RWPE2 (cell line): ENCODE measurements at regions not wholly inside any gene's neighbourhood (a gene's known extent, or its start where the extent isn't known, plus 50 kb on each side); places are given as distances from the start of the nearest gene placed in this dataset.

ENCODE experiments used
- ATAC-seq: fragments of 200-7000 bp; cut with Tn5 transposase; 3 replicates; pipeline ENCODE4 v1.9.1; 2021; ENCODE audit warnings: low read depth
- DNase-seq: peaks from one replicate; pipeline ENCODE4 v3.0.0-alpha.2; 2020; ENCODE audit warnings: low spot score
- H3K27ac ChIP-seq: fragments of 450-650 bp; 2 replicates; pipeline ENCODE4 v1.5.1; 2017; ENCODE audit warnings: mild to moderate bottlenecking; ENCODE audit not compliant: poor library complexity, severe bottlenecking
- H3K27me3 ChIP-seq: fragments of 250-450 bp; sonication (Bioruptor Pico); 2 replicates; pipeline ENCODE4 v1.5.1; 2021; ENCODE audit warnings: mild to moderate bottlenecking, moderate library complexity; ENCODE audit not compliant: insufficient read depth, poor library complexity, severe bottlenecking
- H3K36me3 ChIP-seq: fragments of 250-450 bp; sonication (Bioruptor Pico); 2 replicates; pipeline ENCODE4 v1.5.1; 2020; ENCODE audit warnings: low read depth, mild to moderate bottlenecking, moderate library complexity
- H3K4me1 ChIP-seq: fragments of 250-450 bp; sonication (Bioruptor Pico); 2 replicates; pipeline ENCODE4 v1.5.1; 2021; ENCODE audit warnings: mild to moderate bottlenecking, moderate library complexity; ENCODE audit not compliant: insufficient read depth, poor library complexity, severe bottlenecking
- H3K4me3 ChIP-seq: fragments of 250-450 bp; sonication (Bioruptor Pico); 2 replicates; pipeline ENCODE4 v1.5.1; 2021; ENCODE audit warnings: mild to moderate bottlenecking, moderate library complexity; ENCODE audit not compliant: severe bottlenecking
- H3K9me3 ChIP-seq: fragments of 250-450 bp; sonication (Bioruptor Pico); 2 replicates; pipeline ENCODE4 v1.5.1; 2021; ENCODE audit warnings: mild to moderate bottlenecking, moderate library complexity; ENCODE audit not compliant: severe bottlenecking
- CTCF ChIP-seq: fragments of 450-650 bp; IDR thresholded peaks from one replicate; pipeline ENCODE4 v1.5.1; 2017; ENCODE audit warnings: mild to moderate bottlenecking, moderate library complexity; ENCODE audit not compliant: poor library complexity, severe bottlenecking

GRCh38 chr2:133985563-133985962 is 268.3 kb upstream of the MGAT5 start:
- no peaks in the 10 kb centered on the region for H3K27me3 ChIP-seq
- H3K9me3 ChIP-seq: no peaks in the 10 kb centered on the region
- no peak overlapping the region for H3K4me3 ChIP-seq
- H3K4me1 ChIP-seq: no peaks in the 10 kb centered on the region
- no peak for ATAC-seq
- no peak for DNase-seq
- H3K36me3 ChIP-seq: no peaks in the 10 kb centered on the region
- no peak for TF ChIP-seq CTCF
- H3K27ac ChIP-seq: no peak overlapping the region

DNA sequence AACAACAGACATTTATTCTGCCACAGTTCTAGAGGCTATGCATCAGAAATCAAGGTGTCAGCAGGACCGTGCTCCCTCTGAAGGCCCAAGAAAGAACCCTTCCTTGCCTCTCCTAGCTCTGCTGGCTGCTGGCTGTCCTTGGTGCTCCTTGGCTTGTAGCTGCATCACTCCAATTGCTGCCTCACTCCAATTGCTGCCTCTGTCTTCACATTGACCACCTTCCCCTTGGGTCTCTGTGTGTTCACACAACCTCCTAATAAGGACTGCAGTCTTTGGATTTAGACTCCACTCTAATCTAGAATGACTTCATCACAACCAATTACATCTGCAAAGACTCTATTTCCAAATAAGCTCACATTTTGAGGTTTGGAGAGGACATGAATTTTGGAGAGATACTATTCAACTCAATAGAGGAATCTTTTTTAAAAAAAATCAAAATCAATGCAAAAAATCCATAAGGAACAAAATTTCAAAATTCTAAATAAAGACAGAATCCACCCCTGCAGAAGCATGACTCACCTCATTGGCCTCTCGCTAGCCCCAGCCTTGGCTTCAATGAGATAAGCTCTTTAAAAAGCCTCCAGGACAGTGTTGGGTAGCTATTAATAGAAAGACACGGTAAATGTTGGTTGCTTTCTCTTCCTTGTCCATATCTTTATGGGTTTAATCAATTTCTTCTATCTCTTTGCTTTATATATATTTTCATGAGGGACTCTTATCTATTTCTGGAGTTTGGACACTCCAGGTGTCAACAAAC is 267.6 kb upstream of the MGAT5 start:
- Histone ChIP-seq H3K27ac (no peak overlapping the region), H3K27me3 (no peaks in the 10 kb centered on the region), H3K4me1 (no peaks in the 10 kb centered on the region), H3K36me3 (no peaks in the 10 kb centered on the region), H3K4me3 (no peak overlapping the region), H3K9me3 (no peaks in the 10 kb centered on the region)
- DNase-seq: no peak
- peak; percentile 58; the same call in 1 of the 3 replicates for ATAC-seq
- no peak for TF ChIP-seq CTCF

DNA sequence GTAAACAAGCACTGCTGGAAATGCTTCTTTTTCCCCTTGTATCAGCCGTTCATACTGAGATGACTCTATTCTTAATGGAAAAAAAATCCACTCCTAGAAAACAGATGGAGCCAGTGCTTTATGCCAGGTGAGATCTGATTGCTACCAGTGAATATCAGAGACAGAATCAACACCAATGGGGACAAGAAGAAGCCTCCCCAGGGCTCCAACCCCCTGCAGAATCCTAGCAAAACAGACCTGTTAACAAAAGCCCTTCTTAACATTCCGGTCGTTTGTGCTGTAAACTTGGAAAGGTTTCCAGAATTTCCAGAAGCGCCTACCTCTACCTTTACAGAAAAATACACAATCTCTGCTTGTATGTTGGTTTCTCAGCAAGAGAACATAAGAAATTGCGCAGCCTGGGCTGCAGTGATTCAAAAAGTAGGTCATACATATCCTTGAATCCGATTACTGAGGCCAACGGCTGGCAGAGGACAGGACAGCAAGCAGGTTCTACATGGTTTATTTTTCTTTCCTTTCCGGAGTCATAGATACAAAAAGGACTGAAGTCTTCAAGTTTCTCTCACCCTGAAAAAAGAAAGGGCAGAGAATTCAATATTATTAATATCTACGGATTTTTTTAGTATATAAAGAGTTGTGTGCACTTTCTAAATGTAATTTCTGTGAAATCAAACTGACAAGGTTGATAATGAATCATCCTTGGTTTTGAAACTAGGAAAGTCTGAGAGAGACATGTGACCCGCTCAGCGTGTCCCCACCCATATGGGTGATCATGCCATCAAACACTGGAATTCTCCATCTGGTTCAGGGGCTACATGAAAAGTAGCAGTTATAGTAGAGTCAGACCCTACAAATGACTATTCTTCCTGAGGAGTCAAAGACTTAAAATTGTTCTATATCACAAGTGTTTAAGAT is 266.7 kb upstream of the MGAT5 start:
- ATAC-seq: no peak
- no peaks in the 10 kb centered on the region for H3K36me3 ChIP-seq

GRCh38 chr2:133988316-133988891 is 265.5 kb upstream of the MGAT5 start:
- no peaks in the 10 kb centered on the region for H3K4me1 ChIP-seq
- H3K27me3 ChIP-seq: no peaks in the 10 kb centered on the region
- no peaks in the 10 kb centered on the region for H3K9me3 ChIP-seq
- ATAC-seq (no peak), DNase-seq (no peak)
- TF ChIP-seq CTCF: no peak
- no peak overlapping the region for H3K4me3 ChIP-seq
- no peak overlapping the region for H3K27ac ChIP-seq
- H3K36me3 ChIP-seq: no peaks in the 10 kb centered on the region

More for the DNA sequence above, 266.7 kb upstream of the MGAT5 start:
- no peak overlapping the region for H3K4me3 ChIP-seq
- no peak for DNase-seq
- no peaks in the 10 kb centered on the region for H3K4me1 ChIP-seq
- no peak overlapping the region for H3K27ac ChIP-seq
- TF ChIP-seq CTCF: no peak
- H3K27me3 ChIP-seq: no peaks in the 10 kb centered on the region
- H3K9me3 ChIP-seq: no peaks in the 10 kb centered on the region
